ENCODE measurements at regions not wholly inside any gene's neighbourhood (a gene's known extent, or its start where the extent isn't known, plus 50 kb on each side); places are given as distances from the start of the nearest gene placed in this dataset.

GRCh38 chr9:80867731-80868130, 821.6 kb downstream of the TLE1 start:
- H3K27ac ChIP-seq: no peak overlapping the region
- TF ChIP-seq ZFX (IDR thresholded peaks at IDR 0.05): no peak
- TF ChIP-seq CTCF (conservative IDR thresholded peaks at IDR 0.05): no peak

- no peak overlapping the region for H3K27ac ChIP-seq
Measured at GRCh38 chr9:80866576-80867227, 822.6 kb downstream of the TLE1 start.

GRCh38 chr9:80866121-80866520, 823.2 kb downstream of the TLE1 start:
- H3K27ac ChIP-seq: no peak overlapping the region
- no peak for TF ChIP-seq CTCF (conservative IDR thresholded peaks at IDR 0.05)
- no peak for TF ChIP-seq ZFX (IDR thresholded peaks at IDR 0.05)

More at GRCh38 chr9:80866576-80867227, 822.6 kb downstream of the TLE1 start:
- no peak for TF ChIP-seq ZFX (IDR thresholded peaks at IDR 0.05)
- no peak for TF ChIP-seq CTCF (conservative IDR thresholded peaks at IDR 0.05)

- TF ChIP-seq ZFX (IDR thresholded peaks at IDR 0.05): no peak
- no peak for TF ChIP-seq CTCF (conservative IDR thresholded peaks at IDR 0.05)
- no peak overlapping the region for H3K27ac ChIP-seq
Measured at GRCh38 chr9:80843028-80843427, 846.3 kb downstream of the TLE1 start.

GRCh38 chr9:80842389-80842788, 847.0 kb downstream of the TLE1 start:
- TF ChIP-seq ZFX (IDR thresholded peaks at IDR 0.05) (no peak), CTCF (conservative IDR thresholded peaks at IDR 0.05) (no peak)
- H3K27ac ChIP-seq: no peak overlapping the region; the same call in 1 of the 2 replicates

GRCh38 chr9:80841888-80842287, 847.5 kb downstream of the TLE1 start:
- no peak overlapping the region for H3K27ac ChIP-seq
- no peak for TF ChIP-seq CTCF (conservative IDR thresholded peaks at IDR 0.05)
- no peak for TF ChIP-seq ZFX (IDR thresholded peaks at IDR 0.05)

- H3K27ac ChIP-seq: no peak overlapping the region
- TF ChIP-seq ZFX (IDR thresholded peaks at IDR 0.05) (no peak), CTCF (conservative IDR thresholded peaks at IDR 0.05) (no peak)
Measured at GRCh38 chr9:80839821-80840675, 849.3 kb downstream of the TLE1 start.

Measured in C4-2B (cell line).